Superior temporal gyrus (tissue), 1 donor: ENCODE measurements at regions not wholly inside any gene's neighbourhood (a gene's known extent, or its start where the extent isn't known, plus 50 kb on each side); places are given as distances from the start of the nearest gene placed in this dataset.

ENCODE experiments used
- DNase-seq: peaks from one replicate; pipeline ENCODE4 v3.0.0-alpha.2; 2016; ENCODE audit errors: extremely low spot score

DNA sequence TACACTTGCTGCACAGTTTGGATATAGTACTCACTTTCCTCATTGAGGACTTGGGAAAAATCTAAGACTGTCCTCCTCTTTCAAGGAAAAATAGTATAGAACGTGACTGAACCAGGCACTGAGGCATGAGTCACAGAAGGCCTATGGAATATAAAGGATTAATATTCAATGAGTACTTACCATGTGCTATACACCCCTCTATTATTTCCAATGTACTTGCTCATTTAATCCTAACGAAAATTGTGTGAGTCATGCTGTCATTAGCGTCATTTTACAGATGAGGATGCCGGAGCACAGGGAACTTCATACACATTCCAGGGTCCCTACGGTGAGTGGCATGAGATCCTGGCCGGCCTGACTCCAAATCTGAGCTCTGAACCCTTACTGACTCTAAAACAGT, 2136.2 kb upstream of the TENM3 start:
- DNase-seq, result no peak

DNA sequence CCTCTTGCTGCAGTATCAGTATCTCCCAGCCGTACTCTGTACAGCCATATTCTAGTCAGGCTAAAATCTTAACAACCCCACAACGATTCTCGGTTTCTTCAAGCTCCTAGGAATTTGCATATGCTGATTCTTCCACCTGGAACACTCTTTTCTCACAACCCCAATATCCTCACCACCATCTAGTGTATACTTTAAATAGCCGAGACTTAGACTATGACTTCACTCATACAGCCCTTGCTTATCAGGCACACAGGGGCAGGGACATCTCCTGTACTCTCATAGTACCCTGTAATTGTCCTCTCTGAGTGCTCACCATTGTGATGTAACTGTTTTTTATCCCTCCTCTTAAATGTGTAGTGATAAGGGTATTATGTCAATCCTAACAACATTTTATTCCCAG, 2126.4 kb upstream of the TENM3 start:
- no peak for DNase-seq

DNA sequence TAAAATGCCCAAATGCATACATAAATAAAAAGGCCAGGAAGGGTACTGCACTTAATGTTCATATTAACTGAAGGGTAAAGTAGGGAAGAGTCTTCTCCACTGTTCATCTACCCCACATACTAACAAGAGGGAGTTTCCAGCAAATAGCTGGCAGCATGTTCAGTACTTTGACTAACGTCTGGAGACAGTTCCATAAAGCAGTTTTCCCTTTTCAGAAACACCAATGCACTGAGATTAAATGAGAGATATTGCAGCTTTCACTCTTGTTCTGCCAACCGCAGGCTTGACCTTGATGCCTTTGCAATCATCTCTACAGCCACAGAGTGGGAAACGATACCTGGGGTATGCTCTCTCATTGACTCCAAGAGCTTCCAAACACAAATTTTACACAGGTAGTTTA, 2123.1 kb upstream of the TENM3 start:
- no peak for DNase-seq

DNA sequence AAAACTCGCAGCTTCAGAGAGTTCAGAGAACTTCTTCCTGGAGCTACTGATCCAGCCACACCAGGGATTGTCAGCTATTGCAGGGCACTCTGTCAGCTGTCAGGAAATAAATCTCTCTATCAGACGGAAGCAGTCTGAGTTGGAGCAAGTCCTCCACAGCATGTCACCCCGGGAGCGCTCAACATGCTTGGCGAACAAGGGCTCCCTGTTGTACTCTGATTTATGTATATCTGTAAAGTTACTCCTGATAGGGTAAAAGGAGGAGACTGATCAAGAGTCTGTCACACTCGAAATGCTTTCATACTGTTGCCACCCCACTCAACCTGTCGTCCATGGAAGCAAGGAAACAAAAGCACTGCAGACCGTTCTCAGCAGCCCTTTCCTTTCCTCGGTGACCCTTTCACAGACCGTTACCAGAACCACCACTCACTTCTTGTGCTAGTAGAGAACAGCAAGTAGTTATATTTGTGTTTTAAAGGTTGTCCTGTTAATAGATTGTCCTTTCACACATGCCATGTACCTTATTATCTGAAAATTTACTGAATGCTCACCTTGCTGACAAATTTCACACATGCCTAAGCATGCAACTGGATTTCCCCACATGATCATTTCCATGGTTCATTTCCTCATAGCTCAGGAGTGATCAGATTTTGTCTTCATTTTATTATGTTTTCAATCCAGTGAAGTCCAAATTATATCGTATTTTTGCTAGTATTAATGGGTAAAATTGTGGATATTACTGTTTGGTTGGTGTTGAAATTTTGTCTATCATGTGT, 2108.9 kb upstream of the TENM3 start:
- DNase-seq, result no peak

DNA sequence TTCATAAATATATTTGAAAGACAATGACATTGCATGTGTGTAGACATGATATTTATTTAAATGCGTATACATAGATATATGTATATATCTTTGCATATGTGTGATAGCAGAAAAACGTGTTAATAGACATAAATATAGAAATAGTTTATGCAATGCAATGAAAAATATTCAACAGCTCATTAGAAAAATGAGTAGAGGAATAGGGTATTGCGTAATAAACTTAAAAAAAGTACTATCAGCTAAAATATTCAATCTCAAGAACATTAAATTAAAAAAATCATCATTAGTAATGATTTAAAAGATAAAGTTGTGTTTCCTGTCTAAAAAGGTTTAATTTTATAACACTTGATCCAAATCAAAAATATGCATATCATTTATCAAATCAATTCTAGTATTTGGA, 2101.5 kb upstream of the TENM3 start:
- DNase-seq, result no peak

DNA sequence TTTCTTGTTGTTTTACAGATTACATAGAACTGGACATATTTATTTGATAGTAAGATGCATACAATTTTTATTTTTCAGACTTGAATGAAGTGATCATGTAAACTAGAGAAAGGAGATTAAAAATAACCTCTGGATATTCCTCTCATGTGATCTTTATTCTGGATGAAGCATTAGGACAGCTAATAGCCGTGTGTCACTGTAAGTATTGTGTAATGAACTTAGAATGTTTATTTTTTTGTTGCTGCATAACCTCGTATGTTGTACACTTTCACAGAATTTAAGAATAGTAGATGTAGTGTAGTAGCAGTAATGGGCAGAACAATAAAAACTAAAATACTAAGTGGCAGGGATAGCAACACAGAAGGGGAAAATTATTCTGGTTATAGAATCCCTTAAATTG, 2094.5 kb upstream of the TENM3 start:
- DNase-seq, result no peak

DNA sequence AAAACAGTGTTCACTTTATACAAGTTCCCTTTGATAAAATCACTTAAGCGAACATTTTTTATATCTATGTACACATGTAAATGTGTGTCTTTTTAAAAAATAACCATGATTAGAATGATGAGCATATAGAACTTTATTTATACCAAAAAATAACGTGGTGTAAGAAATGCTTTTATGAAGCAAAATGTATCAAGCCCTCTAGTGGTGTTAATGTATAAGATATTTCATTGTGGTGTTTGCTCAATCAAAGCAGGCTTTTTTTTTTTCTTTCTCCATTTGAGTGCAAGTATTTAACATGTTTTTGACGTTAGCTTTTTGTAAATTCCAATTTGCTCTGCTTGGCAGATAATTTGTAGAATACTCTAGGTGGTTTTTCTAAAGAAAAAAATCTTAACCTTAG, 2092.4 kb upstream of the TENM3 start:
- peak; percentile 66 for DNase-seq

DNA sequence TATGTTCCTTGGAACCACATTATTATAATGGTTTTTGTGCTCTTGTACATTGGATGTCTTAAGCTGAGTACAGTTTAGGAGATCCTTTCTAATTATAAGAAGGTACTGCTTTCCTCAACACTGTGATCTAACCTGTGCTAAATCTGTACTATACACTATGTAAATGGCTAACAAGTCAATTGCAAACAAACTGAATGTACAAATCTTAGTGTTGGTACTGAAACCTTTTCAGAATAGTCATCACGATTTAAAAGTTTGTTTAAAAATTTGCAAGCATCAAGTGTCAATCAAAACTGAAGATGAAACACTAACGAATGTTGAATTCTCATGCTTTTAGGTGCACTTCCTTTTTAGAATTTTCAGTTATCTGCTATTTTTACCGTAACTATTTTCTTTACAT, 2090.4 kb upstream of the TENM3 start:
- no peak for DNase-seq

DNA sequence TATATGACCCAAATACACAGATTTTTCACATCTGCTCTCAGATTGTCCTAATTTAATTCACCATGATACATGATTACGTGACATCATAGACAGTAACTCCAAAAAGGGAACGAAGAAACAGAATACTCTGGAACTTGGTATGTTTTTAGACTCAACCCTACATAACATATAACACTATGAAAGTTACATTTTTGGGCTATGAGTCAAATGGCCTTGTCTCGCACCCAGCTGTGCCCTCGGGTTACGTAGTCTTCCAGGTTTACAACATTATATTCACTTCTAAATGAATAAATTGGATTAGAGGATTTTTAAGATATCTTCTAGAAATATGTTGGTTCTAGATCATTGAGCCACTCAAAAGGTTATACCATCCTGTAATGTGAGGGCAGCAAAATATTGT, 2089.6 kb upstream of the TENM3 start:
- DNase-seq, result no peak

DNA sequence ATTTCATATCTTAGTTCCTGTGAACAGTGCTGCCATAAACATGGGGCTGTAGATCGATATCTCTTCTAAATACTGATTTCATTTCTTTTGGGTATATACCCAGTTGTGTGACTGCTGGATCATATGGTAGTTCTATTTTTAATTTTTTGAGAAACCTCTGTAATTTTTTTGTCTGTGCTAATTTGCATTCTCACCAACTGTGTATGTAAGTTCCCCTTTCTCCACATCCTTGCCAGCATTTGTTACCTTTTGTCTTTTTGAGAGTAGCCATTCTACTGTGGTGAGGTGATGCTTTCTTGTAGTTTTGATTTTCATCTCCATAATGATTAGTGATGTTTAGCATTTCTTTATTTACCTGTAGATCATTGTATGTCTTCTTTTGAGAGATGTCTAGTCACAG, 2086.5 kb upstream of the TENM3 start:
- no peak for DNase-seq

DNA sequence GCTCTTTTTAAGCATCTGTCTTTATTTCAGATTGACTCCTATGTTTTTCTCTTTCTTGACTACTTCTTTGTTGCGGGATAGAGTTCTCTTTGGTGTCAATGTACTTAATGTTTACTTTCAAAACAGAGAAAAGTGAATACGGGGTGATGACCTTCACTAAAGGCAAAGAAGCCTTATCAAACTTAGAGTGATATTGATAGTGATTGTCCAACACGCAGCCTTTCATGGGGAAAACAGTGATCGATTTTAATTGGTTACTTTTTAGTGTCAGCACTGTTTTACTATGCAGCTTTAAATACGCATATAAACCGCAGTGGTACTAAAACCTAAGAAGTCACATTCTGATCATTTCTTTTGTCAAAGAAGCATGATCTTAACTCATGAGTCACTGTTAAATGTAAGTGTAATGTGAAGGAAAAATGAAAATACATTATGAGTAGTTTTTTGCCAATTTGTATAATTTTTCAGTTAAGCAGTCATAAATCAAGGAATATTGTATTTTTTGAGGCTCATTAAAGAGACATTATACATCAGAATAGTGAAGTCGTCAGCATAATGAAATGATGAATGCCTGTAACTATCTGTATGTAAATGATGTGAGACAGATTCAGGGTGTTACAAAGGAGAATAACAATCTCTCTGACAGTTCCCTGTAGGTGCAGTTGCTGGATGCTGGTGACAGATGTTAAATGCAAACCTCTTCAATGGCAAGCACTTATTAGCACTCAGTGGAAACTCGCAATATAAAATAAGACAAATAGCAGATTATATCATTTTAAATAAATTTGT, 2082.8 kb upstream of the TENM3 start:
- DNase-seq, result no peak

DNA sequence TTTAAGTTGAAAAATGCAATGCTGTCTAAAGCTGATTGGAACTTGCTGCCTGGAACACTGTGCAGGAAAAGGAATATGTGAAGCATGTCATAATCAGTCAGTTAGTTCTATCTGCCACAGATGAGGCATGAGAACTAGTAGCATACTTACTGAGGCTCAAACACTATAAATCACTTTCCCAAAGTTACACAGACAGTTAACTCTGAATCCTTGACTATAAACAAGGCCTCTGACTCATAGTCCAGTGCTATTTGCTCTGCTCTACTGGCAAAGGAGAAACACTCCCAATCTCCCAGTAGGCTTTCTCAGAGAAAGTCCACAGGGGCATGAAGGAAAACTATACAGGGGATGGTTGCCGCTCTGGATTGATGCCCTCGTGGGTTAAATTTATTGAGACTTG, 2078.4 kb upstream of the TENM3 start:
- no peak for DNase-seq

DNA sequence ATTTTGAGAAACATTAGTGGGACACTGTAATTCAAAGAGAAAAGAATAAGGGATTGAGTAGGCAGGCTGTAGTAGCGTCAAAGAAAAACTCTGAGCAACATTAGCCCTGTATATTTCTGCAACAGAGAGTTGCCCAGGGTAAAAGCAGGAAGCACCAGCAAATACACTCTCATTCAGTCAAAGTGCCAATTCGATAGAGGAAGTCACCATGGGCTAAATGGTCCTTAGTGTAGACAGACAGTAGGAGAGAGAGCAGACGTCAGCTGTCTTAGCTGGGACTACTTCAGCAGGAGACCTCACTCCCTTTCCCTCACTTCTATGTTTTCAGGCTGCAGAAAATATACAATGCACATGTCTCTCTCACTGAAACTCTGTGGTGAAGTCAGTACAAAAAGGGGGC, 2073.8 kb upstream of the TENM3 start:
- DNase-seq, result no peak

DNA sequence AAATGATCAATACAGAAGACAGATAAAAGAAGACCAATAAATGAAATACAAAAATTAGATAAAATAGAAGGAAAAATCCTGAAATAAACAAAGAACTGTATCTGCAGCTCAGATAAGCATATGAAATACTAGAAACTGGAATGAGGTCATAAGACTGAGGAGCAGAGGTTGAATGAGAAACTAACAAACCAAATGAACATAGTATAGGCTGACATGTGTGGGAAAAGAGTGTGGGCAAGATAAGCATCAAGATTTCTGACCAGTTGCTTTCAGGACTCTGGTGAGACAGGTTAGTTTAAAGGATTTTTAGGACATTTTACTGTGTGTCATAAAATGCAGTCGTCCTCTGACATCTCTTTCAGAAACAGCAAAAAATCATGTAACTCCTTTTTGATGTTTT, 2073.2 kb upstream of the TENM3 start:
- DNase-seq, result no peak

DNA sequence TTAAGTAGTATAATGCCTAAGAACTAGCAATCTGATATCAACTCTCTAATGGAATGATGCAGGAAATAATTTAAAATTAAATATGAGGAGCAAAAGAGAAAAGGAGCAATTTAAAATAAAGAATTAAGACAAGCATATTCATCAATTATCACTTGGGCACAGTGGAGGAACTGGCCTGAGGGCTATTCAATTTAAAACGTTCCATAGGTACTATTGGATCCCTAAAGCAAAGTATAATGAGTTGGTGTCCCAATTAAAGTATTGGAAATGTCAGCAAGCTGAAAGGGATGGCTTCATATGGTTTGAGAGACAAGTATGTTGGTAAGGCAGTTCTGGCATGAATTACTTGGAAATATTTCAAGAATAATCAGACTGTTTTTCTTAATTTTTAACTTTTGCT, 2064.1 kb upstream of the TENM3 start:
- DNase-seq, result no peak

DNA sequence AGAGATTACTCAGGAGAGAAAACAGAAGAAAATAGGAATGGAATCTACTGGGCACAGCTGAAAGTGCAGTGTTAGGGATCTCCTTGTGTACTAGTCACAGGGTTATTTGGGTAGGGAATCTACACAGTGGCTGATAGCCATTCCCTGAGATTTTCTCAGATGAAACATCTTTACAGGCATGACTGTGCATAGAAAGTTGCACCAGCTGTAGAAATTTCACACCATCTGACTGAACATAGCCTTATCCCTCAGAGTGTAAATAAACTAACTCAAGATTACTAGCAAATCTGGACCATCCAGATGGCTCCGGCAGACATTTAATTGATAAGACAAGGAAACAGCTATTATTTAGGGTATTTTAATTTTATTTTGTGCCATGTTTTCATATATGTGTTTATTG, 2053.5 kb upstream of the TENM3 start:
- no peak for DNase-seq

DNA sequence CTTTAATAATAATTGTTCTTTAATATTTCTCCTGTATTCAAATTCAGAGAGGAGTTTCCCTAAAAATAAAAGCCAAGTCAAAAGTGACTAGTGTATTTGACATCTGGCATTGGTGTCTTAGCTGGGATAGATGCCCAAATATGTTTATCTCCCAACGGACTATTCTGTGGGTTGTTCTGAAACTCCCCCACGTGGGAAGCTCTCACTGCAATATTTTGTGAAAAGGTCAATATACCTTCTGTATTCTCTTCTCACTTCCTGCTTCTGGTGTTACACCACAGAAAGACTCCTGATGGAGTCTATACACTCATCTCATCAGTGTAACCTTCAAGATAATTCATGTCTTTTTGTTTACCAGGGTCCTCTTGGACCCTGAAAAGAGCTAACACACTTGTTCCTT, 2052.8 kb upstream of the TENM3 start:
- no peak for DNase-seq

DNA sequence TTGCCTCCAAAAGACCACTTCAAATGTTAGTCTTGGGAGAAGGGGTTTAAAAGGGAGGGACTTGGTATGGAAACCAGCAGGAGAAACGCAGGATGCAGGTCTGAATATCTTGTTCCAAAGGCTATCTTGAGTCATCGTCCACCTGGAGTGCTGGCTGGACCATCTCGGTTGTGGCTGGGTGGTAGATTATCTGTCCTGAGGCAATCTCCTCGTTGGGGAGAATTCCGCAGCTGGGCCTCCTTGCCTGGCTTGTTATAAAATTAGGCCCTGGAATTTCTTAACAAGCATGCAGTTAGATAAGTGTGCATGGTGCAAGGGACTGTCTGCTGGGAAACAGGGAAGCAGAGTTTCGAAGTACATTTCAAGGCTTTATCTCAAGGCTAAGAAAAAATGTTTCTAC, 2045.7 kb upstream of the TENM3 start:
- no peak for DNase-seq

DNA sequence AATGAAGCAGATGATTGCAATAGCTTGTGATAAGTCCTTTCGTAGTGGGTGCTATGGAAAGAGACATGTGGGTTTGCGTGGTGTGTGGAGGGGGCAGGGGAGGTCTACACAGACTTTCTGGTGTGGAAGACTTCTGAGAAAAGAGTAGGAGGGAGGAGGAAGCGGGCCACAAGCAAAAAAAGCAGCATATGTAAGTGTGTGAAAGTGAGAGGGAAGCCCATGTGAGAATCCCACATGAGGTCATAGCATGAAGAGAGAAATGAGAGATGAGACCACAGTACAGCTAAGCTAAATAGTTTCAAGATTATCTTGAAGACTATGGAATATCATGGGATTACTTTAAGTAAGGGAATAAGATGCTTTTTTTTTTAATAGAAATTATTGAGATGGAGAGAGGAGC, 2039.9 kb upstream of the TENM3 start:
- no peak for DNase-seq

DNA sequence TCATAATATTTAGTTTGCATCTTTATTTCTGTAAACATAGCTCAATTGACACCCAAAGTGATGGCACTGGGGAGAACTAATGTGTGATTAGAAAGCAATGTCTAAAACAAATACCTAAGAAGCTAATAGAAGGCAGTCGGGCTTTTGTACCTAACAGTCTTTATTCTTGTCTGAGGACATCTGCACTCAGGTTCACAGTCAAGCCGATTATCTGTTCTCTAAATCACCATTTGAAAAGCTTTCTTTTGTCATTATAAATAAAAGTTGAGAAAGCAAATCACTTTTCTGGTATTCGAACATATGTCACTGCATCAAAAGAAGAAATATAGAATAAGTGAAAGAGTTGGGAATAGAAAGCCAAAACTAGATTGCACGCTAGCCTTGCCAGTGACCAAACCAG, 2037.9 kb upstream of the TENM3 start:
- DNase-seq, result no peak

DNA sequence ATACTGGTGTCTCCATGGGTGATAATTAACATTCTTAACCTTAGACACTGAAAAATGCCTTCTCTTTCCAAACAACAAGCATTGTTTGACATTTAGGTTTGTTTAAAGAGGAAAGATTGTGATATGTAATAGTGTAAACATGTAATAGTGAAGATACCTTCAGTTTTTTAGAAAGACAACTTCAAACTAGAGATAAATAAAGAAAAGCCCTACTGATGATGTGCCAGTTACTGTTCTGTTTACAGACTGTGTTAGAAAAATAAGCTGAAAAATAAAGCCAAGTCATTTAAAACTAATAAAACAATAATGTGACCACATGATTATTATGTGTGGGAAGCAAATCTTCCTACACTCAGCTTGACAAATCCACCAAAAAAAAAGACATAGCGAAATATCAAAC, 2035.3 kb upstream of the TENM3 start:
- DNase-seq, result no peak

DNA sequence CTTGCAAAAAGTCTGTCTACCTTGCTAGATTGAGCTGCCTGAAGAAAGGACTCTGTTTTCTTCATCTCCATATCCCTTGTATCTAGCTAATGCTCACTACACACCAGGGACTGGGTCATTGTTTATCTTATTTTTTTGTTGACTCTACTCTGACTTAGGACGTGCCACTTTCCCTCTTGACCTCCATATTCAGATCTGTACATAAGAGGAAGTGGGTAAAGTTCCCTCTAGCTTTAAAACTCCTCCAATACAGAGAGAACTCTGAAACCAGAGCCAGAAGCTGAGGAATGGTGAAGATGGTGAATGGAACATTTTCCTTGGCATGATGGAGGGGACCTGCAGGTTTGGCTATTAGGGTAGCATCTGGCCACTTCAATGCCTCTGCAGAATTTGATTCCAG, 2026.1 kb upstream of the TENM3 start:
- no peak for DNase-seq

DNA sequence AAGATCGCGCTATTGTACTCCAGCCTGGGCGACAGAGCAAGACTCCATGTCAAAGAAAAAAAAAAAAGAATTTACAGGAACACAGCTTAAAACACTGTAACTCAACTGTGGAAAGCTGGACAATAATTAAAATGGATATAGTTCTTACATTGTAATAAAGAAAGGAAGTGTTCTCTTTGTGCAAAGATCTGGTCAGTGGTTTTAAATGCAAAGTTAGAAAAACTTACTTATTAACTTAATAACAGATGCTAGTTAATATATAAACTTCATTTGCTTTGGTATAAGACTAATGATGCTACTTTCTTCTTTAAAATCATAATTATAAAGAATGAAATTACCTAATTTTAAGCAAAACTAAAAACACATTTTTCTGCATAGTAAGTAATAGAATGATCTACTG, 2024.1 kb upstream of the TENM3 start:
- no peak for DNase-seq

DNA sequence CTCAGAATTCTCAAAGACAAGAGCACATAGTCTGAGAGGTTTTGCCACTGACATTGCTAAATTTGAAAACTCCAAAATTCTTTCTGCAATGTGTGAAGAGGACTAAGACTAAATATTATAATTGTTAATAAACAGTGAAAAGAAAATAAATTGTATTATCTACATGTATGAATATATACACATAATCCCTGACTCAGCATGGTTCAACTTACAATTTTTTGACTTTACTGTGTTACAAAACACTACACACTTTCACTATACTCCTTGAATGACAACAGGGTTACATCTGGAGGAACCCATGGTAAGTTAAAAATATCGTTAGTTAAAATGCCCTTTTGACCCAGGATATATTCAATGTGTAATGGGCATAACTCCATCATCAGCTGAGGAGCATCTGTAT, 2017.2 kb upstream of the TENM3 start:
- no peak for DNase-seq
